SK-N-SH (cell line): ENCODE measurements at regions not wholly inside any gene's neighbourhood (a gene's known extent, or its start where the extent isn't known, plus 50 kb on each side); places are given as distances from the start of the nearest gene placed in this dataset.

Experiments used
- CTCF ChIA-PET: fragments of 300-600, 350-600 bp; formaldehyde crosslinking; extraction: SDS; loops from one replicate; lab custom pipeline; 2021; lab: Yijun Ruan, JAX
- POLR2A ChIA-PET: fragments of 350-600 bp; sonication (Branson Sonifier 250); formaldehyde crosslinking; extraction: SDS; loops from one replicate; lab custom pipeline; 2020; ENCODE audit warnings: antibody characterized with exemption, inconsistent platforms; lab: Yijun Ruan, JAX
- DNase-seq: peaks from one replicate; pipeline ENCODE4 v3.0.0; 2012
- H2AFZ ChIP-seq: fragments of 200-600 bp; sonication (generic); 2 replicates; pipeline ENCODE4 v1.8.1; 2016; ENCODE audit warnings: antibody characterized with exemption, mild to moderate bottlenecking, low read depth
- H3F3A ChIP-seq: fragments of 200-600 bp; sonication (generic); replicated peaks from 2 replicates; pipeline ENCODE3; 2016; ENCODE audit warnings: antibody characterized with exemption, mild to moderate bottlenecking; ENCODE audit not compliant: insufficient read depth
- H3K27ac ChIP-seq, 2 experiments: fragments of 200-500 bp in 1 of 2; fragments of 200-600 bp in 1 of 2; sonication (Bioruptor generic) in 1 of 2; sonication (generic), shearing (Covaris generic) in 1 of 2; 2 replicates each; pipeline versions ENCODE4 v1.5.1 to v1.6.1; 2014 to 2016; ENCODE audit warnings: low read depth in 2 of 2, inconsistent platforms in 1 of 2, low read length in 1 of 2, mild to moderate bottlenecking in 1 of 2, mixed read lengths in 1 of 2
- H3K27me3 ChIP-seq: fragments of 200-600 bp; sonication (generic), shearing (Covaris generic); 2 replicates; pipeline ENCODE4 v1.6.1; 2016; ENCODE audit warnings: mixed run types; ENCODE audit not compliant: insufficient read depth
- H3K36me3 ChIP-seq, 2 experiments: fragments of 200-500 bp in 1 of 2; fragments of 200-600 bp in 1 of 2; sonication (Bioruptor generic) in 1 of 2; sonication (generic) in 1 of 2; replicated peaks in 1 of 2; 2 replicates each; pipeline versions ENCODE3 to v1.5.1; 2014 to 2016; ENCODE audit warnings: low read length in 1 of 2, mild to moderate bottlenecking in 1 of 2; ENCODE audit not compliant: insufficient read depth in 2 of 2, control insufficient read depth in 1 of 2
- H3K4me1 ChIP-seq, 2 experiments: fragments of 200-500 bp in 1 of 2; fragments of 200-600 bp in 1 of 2; sonication (Bioruptor generic) in 1 of 2; sonication (generic), shearing (Covaris generic) in 1 of 2; 2 replicates each; pipeline versions ENCODE4 v1.5.1 to v1.6.1; 2014 to 2016; ENCODE audit warnings: low read depth in 1 of 2, low read length in 1 of 2, mixed run types in 1 of 2; ENCODE audit not compliant: insufficient read depth in 2 of 2, control insufficient read depth in 1 of 2
- H3K4me2 ChIP-seq: fragments of 200-600 bp; sonication (generic), shearing (Covaris generic); 2 replicates; pipeline ENCODE4 v1.6.1; 2017; ENCODE audit warnings: mixed run types
- H3K4me3 ChIP-seq, 2 experiments: fragments of 200-500 bp in 1 of 2; fragments of 200-600 bp in 1 of 2; sonication (Bioruptor generic) in 1 of 2; sonication (generic), shearing (Covaris generic) in 1 of 2; 2 replicates each; pipeline versions ENCODE4 v1.5.1 to v1.8.1; 2014 to 2016; ENCODE audit warnings: low read depth in 2 of 2, inconsistent platforms in 1 of 2, low read length in 1 of 2, mild to moderate bottlenecking in 1 of 2, mixed read lengths in 1 of 2, moderate library complexity in 1 of 2
- H3K79me2 ChIP-seq: fragments of 200-600 bp; sonication (generic); 2 replicates; pipeline ENCODE4 v1.8.1; 2017; ENCODE audit warnings: mild to moderate bottlenecking; ENCODE audit not compliant: insufficient read depth
- H3K9ac ChIP-seq: fragments of 200-600 bp; sonication (generic); 2 replicates; pipeline ENCODE4 v1.6.1; 2017; ENCODE audit warnings: mixed run types
- H3K9me2 ChIP-seq: fragments of 200-600 bp; sonication (generic); 2 replicates; pipeline ENCODE4 v1.6.1; 2017; ENCODE audit warnings: mixed run types
- H3K9me3 ChIP-seq: fragments of 200-600 bp; sonication (generic); 2 replicates; pipeline ENCODE4 v1.6.1; 2017; ENCODE audit warnings: mixed run types, mild to moderate bottlenecking, moderate library complexity
- H4K20me1 ChIP-seq: fragments of 200-600 bp; sonication (generic); 2 replicates; pipeline ENCODE4 v1.6.1; 2017; ENCODE audit warnings: mild to moderate bottlenecking, mixed run types; ENCODE audit not compliant: insufficient read depth
- EZH2phosphoT487 ChIP-seq: fragments of 200-600 bp; sonication (generic); IDR thresholded peaks from 2 replicates; pipeline ENCODE4 v1.6.1; 2017; ENCODE audit warnings: low read depth, mixed run types, mild to moderate bottlenecking, antibody characterized with exemption, moderate library complexity, borderline replicate concordance
- FOXJ3 ChIP-seq: sonication (generic); formaldehyde crosslinking; IDR thresholded peaks from 2 replicates; pipeline ENCODE4 v1.5.1; 2020; ENCODE audit warnings: mild to moderate bottlenecking, missing genetic modification reagents
- GATA2 ChIP-seq: sonication (generic); formaldehyde crosslinking; IDR thresholded peaks from 2 replicates; pipeline ENCODE4 v1.5.0; 2020; ENCODE audit warnings: mild to moderate bottlenecking, missing genetic modification reagents
- JUND ChIP-seq: IDR thresholded peaks from 2 replicates; pipeline ENCODE4 v1.4.0; 2012
- MXI1 ChIP-seq: IDR thresholded peaks from 2 replicates; pipeline ENCODE4 v1.6.1; 2012; ENCODE audit warnings: mild to moderate bottlenecking, low read depth, low read length, improper control_type of control experiment
- NFIC ChIP-seq: IDR thresholded peaks from 2 replicates; pipeline ENCODE4 v1.4.0; 2012; ENCODE audit warnings: borderline replicate concordance
- RAD21 ChIP-seq: IDR thresholded peaks from 2 replicates; pipeline ENCODE4 v1.6.1; 2012; ENCODE audit warnings: mild to moderate bottlenecking, low read length
- RFX5 ChIP-seq: IDR thresholded peaks from 2 replicates; pipeline ENCODE4 v1.6.1; 2012; ENCODE audit warnings: mild to moderate bottlenecking, improper control_type of control experiment, low read length
- SMC3 ChIP-seq: IDR thresholded peaks from 2 replicates; pipeline ENCODE4 v1.6.1; 2012; ENCODE audit warnings: low read depth, low read length, improper control_type of control experiment
- TAF1 ChIP-seq: IDR thresholded peaks from 2 replicates; pipeline ENCODE4 v1.6.1; 2012; ENCODE audit warnings: low read depth, mild to moderate bottlenecking, low read length, moderate library complexity, borderline replicate concordance
- TCF12 ChIP-seq: IDR thresholded peaks from 2 replicates; pipeline ENCODE4 v1.4.0; 2012
- TEAD4 ChIP-seq: IDR thresholded peaks from 2 replicates; pipeline ENCODE4 v1.4.0; 2012; ENCODE audit warnings: mild to moderate bottlenecking, borderline replicate concordance; ENCODE audit not compliant: insufficient read depth
- WGBS: methylation state at CpG from one replicate; pipeline ENCODE4 v1.1.6; 2017; ENCODE audit warnings: low lambda C conversion rate; 5-methylcytosine and 5-hydroxymethylcytosine counted together
- TF ChIP-seq, protein P1 (sequence below): IDR thresholded peaks from 2 replicates; pipeline ENCODE4 v1.6.1; 2012; ENCODE audit warnings: mild to moderate bottlenecking, low read depth, low read length, moderate library complexity

GRCh38 chr7:9945857-9946256, 1027.8 kb upstream of the PHF14 start:
- H3K4me2 ChIP-seq, result no peak overlapping the region
- no peak overlapping the region for H3K4me3 ChIP-seq
- no peaks in the 10 kb centered on the region for H3K79me2 ChIP-seq
- CTCF ChIA-PET, result no interaction called here
- H3K9me3 ChIP-seq, result peaks cover 12% of the 10 kb centered on the region
- 28% methylated on average over 2 of the region's 2 CpGs for WGBS
- no peak overlapping the region for H3K27ac ChIP-seq
- 0 out of 2 replicates have a peak, but pooled peaks cover 4% of the 10 kb centered on the region for H3K9me2 ChIP-seq
- H3F3A ChIP-seq, result no peaks in the 10 kb centered on the region
- no peaks in the 10 kb centered on the region for H3K36me3 ChIP-seq
- TF ChIP-seq JUND (no peak), TCF12 (no peak), TEAD4 (no peak), SMC3 (no peak), EZH2phosphoT487 (no peak), GATA2 (no peak), NFIC (no peak), MXI1 (no peak), RAD21 (no peak), RFX5 (no peak)
- no peak overlapping the region for H3K9ac ChIP-seq
- no peaks in the 10 kb centered on the region for H4K20me1 ChIP-seq
- POLR2A ChIA-PET, result no interaction called here
- no peaks in the 10 kb centered on the region for H3K27me3 ChIP-seq
- H2AFZ ChIP-seq, result no peak overlapping the region
- no peaks in the 10 kb centered on the region for H3K4me1 ChIP-seq
- DNase-seq, result no peak

DNA sequence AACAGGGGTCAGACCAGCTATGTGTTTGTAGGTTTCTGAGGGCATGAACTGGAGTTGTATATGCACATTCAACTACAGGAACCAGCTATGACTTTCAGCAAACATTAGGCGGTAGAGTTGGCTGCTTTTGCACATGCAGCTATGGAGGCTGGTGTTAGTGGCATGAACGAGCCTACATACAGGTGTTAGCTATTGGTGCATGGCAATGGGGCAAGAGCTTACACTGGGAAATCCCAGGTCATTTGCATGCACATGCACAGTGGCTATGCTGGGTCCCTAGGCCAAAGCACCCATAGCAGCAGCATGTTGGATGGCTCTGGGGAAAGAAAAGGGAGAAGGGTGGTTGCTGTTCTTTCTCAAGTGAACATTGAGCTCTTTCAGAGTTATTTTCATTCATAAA, 1018.5 kb upstream of the PHF14 start:
- CTCF ChIA-PET, result no interaction called here

More for the DNA sequence above, 1018.5 kb upstream of the PHF14 start:
- no peak overlapping the region for H2AFZ ChIP-seq
- H3K36me3 ChIP-seq, result no peaks in the 10 kb centered on the region
- peaks cover 20% of the 10 kb centered on the region; the same call in 1 of the 2 replicates for H3K9me3 ChIP-seq
- H3K27ac ChIP-seq, result no peak overlapping the region
- H3K27me3 ChIP-seq, result no peaks in the 10 kb centered on the region
- TF ChIP-seq, protein P1, sequence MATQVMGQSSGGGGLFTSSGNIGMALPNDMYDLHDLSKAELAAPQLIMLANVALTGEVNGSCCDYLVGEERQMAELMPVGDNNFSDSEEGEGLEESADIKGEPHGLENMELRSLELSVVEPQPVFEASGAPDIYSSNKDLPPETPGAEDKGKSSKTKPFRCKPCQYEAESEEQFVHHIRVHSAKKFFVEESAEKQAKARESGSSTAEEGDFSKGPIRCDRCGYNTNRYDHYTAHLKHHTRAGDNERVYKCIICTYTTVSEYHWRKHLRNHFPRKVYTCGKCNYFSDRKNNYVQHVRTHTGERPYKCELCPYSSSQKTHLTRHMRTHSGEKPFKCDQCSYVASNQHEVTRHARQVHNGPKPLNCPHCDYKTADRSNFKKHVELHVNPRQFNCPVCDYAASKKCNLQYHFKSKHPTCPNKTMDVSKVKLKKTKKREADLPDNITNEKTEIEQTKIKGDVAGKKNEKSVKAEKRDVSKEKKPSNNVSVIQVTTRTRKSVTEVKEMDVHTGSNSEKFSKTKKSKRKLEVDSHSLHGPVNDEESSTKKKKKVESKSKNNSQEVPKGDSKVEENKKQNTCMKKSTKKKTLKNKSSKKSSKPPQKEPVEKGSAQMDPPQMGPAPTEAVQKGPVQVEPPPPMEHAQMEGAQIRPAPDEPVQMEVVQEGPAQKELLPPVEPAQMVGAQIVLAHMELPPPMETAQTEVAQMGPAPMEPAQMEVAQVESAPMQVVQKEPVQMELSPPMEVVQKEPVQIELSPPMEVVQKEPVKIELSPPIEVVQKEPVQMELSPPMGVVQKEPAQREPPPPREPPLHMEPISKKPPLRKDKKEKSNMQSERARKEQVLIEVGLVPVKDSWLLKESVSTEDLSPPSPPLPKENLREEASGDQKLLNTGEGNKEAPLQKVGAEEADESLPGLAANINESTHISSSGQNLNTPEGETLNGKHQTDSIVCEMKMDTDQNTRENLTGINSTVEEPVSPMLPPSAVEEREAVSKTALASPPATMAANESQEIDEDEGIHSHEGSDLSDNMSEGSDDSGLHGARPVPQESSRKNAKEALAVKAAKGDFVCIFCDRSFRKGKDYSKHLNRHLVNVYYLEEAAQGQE, result no peak
- TF ChIP-seq EZH2phosphoT487 (no peak), TAF1 (no peak), JUND (no peak), FOXJ3 (no peak)
- no peak overlapping the region for H3K4me2 ChIP-seq
- POLR2A ChIA-PET, result no interaction called here
- H3K9me2 ChIP-seq, result no peaks in the 10 kb centered on the region
- H3K4me3 ChIP-seq, result no peak overlapping the region
- no peak overlapping the region for H3K9ac ChIP-seq
- H3F3A ChIP-seq, result no peaks in the 10 kb centered on the region
- 25% methylated on average over 2 of the region's 2 CpGs for WGBS
- H4K20me1 ChIP-seq, result no peaks in the 10 kb centered on the region
- no peak for DNase-seq
- H3K79me2 ChIP-seq, result no peaks in the 10 kb centered on the region
- H3K4me1 ChIP-seq, result peaks cover 0 to 5% of the 10 kb centered on the region in 2 experiments; a peak in 2 of 4 replicates
